Calu3 (cell line): ENCODE measurements at regions not wholly inside any gene's neighbourhood (a gene's known extent, or its start where the extent isn't known, plus 50 kb on each side); places are given as distances from the start of the nearest gene placed in this dataset.

ENCODE experiments used
- BruUV-seq: library from RNA; stranded (reverse); fragments of 400-500 nt; replicated peaks from 2 replicates; lab custom pipeline; 2021; lab: Mats Ljungman, UMichigan
- CTCF ChIA-PET: fragments of 300-600 bp; sonication (Branson Sonifier 250); formaldehyde crosslinking; loops from one replicate; lab custom pipeline; 2022; ENCODE audit warnings: antibody characterized with exemption; lab: Charles Lee
- DNase-seq: peaks from one replicate; pipeline ENCODE4 v3.0.0; 2022
- H3K27ac Mint-ChIP-seq: one replicate; pipeline ENCODE4 v1.8.0; 2022; ENCODE audit warnings: mixed read lengths; ENCODE audit not compliant: unreplicated experiment
- H3K27me3 Mint-ChIP-seq: one replicate; pipeline ENCODE4 v1.8.0; 2022; ENCODE audit warnings: mixed read lengths; ENCODE audit not compliant: unreplicated experiment
- H3K36me3 Mint-ChIP-seq: one replicate; pipeline ENCODE4 v1.8.0; 2022; ENCODE audit warnings: mild to moderate bottlenecking, moderate library complexity, mixed read lengths; ENCODE audit not compliant: insufficient read depth, unreplicated experiment
- H3K4me1 Mint-ChIP-seq: one replicate; pipeline ENCODE4 v1.8.0; 2022; ENCODE audit warnings: mild to moderate bottlenecking, low read depth, mixed read lengths; ENCODE audit not compliant: unreplicated experiment
- H3K4me3 Mint-ChIP-seq: one replicate; pipeline ENCODE4 v1.8.0; 2022; ENCODE audit warnings: mild to moderate bottlenecking, low read depth, moderate library complexity, mixed read lengths; ENCODE audit not compliant: unreplicated experiment
- H3K9me3 Mint-ChIP-seq: one replicate; pipeline ENCODE4 v1.8.0; 2022; ENCODE audit warnings: low read depth, mixed read lengths; ENCODE audit not compliant: unreplicated experiment
- CTCF ChIP-seq: fragments of 200-600 bp; IDR thresholded peaks from one replicate; pipeline ENCODE4 v1.8.0; 2022; ENCODE audit warnings: antibody characterized with exemption; ENCODE audit not compliant: unreplicated experiment
- intact Hi-C: fragments of 100-400 bp; cut with micrococcal nuclease; formaldehyde crosslinking; loops from one replicate; pipeline ENCODE4 v1.10.0; 2022; ENCODE audit not compliant: unreplicated experiment

- Mint-ChIP-seq H3K9me3 (peaks cover 6% of the 10 kb centered on the region), H3K4me1 (no peaks in the 10 kb centered on the region), H3K4me3 (no peak overlapping the region), H3K36me3 (no peaks in the 10 kb centered on the region), H3K27ac (no peak overlapping the region), H3K27me3 (no peaks in the 10 kb centered on the region)
- no TSS peak for BruUV-seq
- no peak for TF ChIP-seq CTCF
- CTCF ChIA-PET: interaction anchor here (0.6 kb wide), 1 partner anchor 350 kb away, joined by 3 read pairs; no protein-coding TSS in a partner anchor
- intact Hi-C loops: no loop called here
- no peak for DNase-seq
Observed at GRCh38 chr5:24831989-24832388, 187.2 kb upstream of the CDH10 start.

- intact Hi-C loops: no loop called here
- CTCF ChIA-PET: no interaction called here
Observed at GRCh38 chr5:24823625-24824024, 178.8 kb upstream of the CDH10 start.

GRCh38 chr5:24819841-24820240 is 175.1 kb upstream of the CDH10 start:
- BruUV-seq: no TSS peak
- intact Hi-C loops: no loop called here
- Mint-ChIP-seq H3K36me3 (no peaks in the 10 kb centered on the region), H3K4me3 (no peak overlapping the region), H3K27me3 (no peaks in the 10 kb centered on the region), H3K27ac (no peak overlapping the region), H3K4me1 (no peaks in the 10 kb centered on the region), H3K9me3 (peaks cover 12% of the 10 kb centered on the region)
- no peak for TF ChIP-seq CTCF
- DNase-seq: no peak
- CTCF ChIA-PET: no interaction called here

More at GRCh38 chr5:24823625-24824024, 178.8 kb upstream of the CDH10 start:
- Mint-ChIP-seq H3K9me3 (peaks cover 9% of the 10 kb centered on the region), H3K27me3 (no peaks in the 10 kb centered on the region), H3K4me3 (no peak overlapping the region), H3K4me1 (no peaks in the 10 kb centered on the region), H3K36me3 (no peaks in the 10 kb centered on the region), H3K27ac (no peak overlapping the region)
- no peak for TF ChIP-seq CTCF
- no TSS peak for BruUV-seq
- DNase-seq: no peak

- Mint-ChIP-seq H3K27ac (no peak overlapping the region), H3K36me3 (no peaks in the 10 kb centered on the region), H3K9me3 (peaks cover 10% of the 10 kb centered on the region), H3K27me3 (no peaks in the 10 kb centered on the region), H3K4me3 (no peak overlapping the region), H3K4me1 (no peaks in the 10 kb centered on the region)
- intact Hi-C loops: no loop called here
- TF ChIP-seq CTCF: no peak
- CTCF ChIA-PET: no interaction called here
- DNase-seq: no peak
- no TSS peak for BruUV-seq
Observed at GRCh38 chr5:24817966-24818365, 173.2 kb upstream of the CDH10 start.
